Glomerular visceral epithelial cell (primary cell): ENCODE measurements at regions not wholly inside any gene's neighbourhood (a gene's known extent, or its start where the extent isn't known, plus 50 kb on each side); places are given as distances from the start of the nearest gene placed in this dataset.
A peak's percentile ranks its signal among the peaks of the same experiment; 100 is the strongest.

Experiments used
- DNase-seq: peaks from one replicate; pipeline ENCODE4 v3.0.0-alpha.2; 2016; ENCODE audit errors: extremely low spot score

DNA sequence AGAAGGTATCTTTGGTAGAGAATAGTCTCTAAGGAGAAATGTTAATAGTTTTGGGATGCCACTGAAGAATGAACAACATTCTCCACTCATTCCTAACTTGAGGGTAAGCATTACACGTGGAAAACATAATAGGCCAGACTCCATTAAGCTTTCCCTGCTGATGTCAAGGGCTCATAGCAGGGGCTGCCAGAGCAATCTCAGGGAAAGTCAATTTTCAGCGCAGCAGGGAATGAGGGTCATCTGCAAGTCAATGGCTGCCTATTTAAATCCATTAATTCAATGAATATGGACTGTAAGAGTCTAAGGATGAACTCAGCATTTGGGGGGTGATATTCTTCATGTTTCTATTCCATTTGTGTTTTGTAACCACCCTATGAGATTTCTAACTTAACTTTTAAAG lies 144.2 kb upstream of the ARL4C start:
- no peak for DNase-seq

DNA sequence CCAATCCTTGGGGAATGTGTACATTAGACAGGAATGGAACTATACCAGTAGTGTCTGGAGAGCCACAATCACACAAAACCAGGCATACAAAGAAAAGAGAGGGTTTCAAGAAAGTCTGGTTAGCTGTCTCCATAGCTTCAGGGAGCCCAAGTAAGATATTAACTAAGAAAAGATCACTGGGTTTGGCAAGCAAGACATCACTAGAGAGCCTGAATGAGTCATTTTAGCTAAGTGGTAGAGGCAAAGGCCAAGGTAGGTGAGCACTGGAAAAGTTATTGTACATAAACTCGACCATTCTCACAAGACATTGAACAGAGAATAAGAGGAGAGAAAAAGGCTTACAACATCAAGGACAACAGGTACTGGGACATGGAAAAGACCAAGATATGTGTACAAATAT lies 143.8 kb upstream of the ARL4C start:
- DNase-seq, result peak; percentile 56

DNA sequence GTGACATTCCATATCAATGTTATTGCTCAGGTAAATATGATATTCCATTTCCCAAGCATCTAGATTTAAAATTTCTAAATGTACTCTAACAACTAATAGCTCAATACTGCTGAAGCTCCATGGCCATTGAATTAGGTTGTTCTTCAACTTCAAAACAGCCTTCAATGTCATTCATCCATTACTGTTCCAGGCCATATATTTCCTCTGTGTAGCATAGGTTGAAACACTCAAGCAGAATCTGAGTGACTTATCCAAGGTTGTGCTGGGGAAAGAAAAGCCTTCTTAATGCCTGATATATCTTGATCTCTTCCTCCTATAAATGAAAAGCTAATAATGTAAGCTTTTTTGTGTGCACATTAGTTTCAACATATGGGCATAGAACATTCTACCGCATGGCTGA lies 142.1 kb upstream of the ARL4C start:
- no peak for DNase-seq

DNA sequence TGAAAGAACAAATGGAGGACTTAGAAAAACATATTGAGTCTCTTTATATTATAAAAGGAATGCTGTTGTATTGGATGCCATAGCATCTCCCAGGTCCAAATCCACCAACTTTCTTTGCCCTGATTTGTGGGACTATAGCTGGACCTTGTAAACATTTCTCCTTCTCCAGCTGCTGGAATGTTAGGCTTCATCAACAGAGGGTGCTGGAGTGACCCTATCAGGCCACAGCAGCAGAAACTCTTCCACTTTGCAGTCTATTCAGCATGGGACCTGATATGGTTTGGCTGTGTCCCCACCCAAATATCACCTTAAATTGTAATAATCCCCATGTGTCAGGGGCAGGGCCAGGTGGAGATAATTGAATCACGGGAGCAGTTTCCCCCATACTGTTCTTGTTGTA lies 138.4 kb upstream of the ARL4C start:
- no peak for DNase-seq

DNA sequence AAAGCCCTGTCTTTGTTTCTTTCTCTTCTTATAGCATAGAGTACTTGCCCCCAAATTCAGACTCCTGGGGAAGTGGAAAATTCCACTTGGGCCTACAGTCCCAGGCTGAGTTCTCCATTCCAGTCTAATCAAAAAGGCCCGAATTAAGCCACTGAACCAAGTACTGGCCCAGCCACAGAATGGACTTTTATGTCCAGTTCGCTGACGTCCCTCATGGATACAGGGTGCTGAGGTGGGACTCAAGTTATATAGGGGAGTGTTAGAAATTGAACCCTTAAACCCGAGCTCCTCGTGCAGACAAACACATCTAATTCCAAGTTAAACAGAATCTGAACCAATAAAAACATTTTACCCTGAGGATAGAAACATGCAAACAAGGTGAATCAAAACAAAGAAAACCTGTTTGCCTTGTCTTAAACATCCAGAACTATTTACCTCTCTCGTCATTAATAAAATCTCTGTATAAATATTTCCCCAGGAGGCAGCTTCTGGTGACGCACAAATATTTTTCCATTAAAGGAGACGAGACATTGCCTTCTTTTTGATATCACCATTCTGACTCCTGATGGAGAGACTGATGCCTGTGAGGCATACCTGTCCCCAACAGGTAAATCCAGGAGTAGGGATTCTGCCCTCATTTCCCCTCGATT lies 136.8 kb upstream of the ARL4C start:
- DNase-seq, result no peak

DNA sequence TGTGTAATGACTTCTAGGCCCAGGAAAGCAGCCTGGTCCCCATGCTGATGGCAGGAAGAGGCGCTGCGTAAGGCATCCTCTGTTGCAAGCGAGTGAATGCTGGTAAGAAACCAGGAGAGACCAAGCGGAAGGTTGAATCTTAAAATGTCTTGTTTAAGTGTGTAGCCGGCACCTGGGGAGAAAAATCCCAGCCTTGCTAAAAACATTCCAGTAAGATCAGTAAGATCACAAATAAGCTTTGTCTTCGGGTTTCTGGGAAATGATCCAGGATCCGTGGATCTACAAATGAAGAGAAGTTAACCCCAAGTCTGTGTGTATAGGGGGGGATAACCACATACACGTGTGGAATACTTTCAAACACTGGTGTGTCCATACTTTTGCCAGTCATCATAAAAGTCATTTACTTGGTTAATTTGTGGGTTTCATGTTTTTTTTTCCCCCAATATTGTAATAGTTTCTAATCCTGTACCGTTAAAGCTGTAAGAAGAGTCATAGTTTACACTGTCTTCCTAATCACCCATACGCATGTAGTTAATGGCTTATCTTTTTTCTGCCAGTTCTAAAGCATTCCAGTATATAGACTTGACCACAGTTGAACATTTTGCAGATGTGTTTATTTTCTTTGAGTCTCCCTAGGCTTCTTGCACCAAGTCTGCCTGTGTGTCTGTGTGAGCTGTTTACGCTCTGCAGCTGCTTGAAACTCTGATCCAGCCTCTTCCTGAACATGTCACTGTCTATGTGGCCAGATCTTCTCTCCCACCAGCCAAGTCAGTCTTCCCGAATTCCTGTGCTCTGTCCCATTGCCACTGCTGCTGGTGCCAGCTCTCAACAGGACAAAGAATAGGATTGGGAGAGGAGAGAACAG lies 135.9 kb upstream of the ARL4C start:
- DNase-seq, result peak; percentile 59

DNA sequence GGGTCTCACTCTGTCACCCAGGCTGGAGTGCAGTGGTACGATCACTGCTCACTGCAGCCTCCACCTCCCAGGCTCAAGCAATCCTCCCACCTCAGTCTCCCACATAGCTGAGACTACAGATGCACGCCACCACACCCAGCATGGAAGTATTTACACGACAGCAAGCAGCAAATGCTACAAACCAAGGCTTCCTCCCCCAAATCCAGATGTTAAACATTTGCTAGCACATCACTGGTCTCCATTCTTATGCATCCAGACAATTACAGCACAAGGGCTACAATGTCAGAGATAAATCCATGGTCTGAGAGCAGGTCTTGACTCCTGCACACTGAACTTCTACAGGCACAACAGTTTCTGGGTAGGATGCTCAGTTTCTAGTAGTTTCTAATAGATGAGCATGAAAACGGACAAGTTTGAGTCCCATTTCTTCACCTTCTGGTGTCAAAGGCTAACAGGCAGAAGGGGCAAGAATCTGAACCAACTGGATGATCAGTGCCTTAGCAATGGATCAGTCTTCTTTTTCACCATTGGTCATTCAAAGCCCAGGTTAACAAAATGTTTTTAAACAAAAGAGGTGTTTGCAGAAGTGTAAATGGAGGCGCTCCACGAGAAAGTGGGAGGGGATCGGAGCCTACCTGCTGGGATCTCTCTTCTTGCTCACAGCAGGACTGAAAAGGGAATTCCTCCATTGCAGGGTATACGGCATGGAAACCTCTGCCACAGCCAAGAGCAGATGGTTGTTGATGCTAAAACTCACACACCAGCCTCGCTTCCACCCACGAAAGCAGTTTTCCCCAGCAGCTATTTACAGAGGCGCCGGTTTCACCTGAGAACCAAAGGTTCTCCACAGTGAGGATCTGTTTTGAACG lies 135.0 kb upstream of the ARL4C start:
- no peak for DNase-seq

DNA sequence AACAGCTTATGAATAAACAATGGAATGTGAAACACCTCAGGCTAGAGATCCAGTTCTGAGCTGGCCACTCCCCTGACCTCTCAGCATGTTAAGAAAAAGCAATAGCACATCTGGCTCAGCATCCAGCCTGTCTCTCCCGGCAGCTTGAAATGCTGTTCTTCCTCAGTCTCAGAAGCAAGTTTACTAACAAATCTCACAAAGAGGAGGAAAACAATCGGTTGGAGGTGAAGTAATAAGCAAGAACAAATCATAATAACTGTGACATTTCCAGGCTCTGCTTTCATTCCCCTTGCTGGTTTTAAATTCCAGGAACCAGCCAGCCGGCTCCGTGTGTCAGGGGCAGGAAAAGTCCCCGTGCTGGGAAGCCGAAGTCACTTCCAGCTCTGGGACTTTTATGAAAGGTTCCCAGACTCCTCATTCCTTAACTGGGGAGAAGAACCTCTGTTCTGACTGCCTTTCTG lies 133.9 kb upstream of the ARL4C start:
- DNase-seq, result peak; percentile 31

DNA sequence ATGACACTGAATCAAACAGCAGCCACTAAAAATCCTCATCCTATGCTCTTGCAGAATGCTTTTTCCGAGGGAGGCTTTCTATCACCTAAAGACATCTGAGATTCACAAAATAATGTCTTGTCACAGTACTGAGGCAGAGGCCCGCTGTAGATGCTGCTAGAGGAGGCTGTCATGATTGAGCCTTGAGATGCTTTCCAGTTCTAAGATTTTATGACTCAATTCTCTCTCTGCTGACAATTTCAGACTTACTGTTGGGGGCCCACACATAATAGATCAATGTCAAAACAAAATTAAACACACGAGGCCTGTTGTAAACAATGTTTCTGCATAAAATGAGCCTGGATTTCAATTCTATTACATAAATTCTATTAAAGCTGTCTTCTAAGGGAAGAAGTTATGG lies 132.7 kb upstream of the ARL4C start:
- no peak for DNase-seq

DNA sequence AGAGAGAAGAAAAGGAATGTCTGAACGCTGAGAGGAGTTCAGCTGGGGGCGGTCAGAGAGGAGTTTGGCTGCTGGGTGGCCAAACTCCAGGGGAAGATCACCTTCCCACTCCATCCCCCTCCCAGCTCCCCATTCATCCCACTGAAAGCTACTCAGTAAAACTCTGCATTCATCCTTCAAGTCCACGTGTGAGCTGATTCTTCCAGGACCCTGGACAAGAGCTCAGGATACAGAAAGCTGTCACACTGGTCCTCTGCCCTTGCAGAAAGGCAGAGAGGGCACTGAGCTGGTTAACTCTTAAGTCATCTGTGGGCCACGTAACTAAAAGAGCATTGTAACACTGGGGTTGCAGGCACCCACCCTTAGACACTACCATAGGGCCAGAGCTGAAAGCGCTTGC lies 132.1 kb upstream of the ARL4C start:
- no peak for DNase-seq

DNA sequence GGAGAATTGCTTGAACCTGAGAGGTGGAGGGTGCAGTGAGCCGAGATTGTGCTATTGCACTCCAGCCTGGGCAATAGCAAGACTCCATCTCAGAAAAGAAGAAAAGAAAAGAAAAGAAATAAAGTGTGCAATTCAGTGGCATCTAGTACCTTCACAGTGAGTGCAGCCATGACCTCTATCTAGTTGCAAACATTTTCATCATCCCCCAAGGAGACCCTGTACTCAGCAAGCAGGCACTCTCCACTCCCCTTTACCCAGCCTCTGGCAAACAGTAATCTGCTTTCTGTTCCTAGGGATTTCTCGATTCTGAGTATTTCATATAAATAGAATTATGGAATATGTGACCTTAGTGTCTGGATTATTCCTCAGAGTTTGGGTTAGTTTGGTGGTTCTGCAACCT lies 130.4 kb upstream of the ARL4C start:
- DNase-seq, result no peak

DNA sequence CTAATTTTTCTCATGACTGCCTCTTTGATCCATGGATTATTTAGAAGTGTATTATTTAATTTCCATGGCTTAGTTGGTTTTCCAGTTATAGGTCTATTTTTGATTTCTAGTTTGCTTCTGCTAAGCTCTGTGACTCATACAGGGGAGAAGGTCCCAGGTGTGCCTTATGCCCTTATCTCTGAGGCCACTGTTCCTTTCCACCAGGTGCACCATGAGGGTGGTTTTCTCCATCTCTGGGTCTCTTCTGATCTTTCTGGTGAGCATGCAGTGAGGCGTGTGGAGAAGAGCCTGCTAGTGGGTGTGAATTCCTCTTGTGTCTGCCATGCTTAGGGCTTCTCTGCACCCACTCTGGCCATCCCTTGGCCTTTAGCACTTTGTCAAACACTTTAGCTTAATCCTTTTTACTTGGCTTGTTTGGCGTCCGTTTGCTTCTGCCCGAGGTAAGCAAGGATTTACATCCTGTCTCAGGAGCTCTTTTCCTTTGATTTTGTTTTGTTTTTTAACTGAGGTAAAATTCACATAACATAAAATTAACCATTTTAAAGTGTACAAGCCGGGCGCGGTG lies 129.8 kb upstream of the ARL4C start:
- DNase-seq, result no peak

DNA sequence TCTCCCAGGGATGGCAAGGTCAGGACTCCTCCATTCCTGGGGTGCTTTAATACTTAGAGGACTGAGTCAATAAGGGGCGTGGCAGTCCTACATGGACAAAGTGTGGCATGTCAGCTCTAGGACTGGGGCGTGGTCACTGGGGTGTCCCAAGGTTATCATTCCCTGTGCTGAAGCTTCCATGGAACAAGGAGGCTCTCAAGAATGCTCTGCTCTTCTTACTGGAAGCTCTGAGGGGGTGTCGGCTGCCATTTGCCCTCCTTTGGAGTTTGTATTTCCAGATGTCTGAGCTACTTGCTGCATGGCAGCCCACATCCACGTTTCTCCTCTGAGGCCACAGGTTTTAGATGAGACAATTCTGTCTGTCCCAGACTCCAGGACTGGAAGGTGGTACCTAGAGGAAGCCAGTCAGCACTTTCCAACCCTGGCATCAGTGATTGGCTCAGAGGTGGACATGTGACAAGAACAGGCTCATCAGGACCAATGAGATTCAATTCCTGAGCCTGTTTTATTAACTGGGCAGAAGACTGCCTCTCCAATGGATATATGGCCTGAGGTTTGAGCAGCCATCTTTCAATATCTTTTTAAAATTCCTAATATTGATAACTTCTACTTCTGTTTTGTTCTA lies 128.9 kb upstream of the ARL4C start:
- no peak for DNase-seq

DNA sequence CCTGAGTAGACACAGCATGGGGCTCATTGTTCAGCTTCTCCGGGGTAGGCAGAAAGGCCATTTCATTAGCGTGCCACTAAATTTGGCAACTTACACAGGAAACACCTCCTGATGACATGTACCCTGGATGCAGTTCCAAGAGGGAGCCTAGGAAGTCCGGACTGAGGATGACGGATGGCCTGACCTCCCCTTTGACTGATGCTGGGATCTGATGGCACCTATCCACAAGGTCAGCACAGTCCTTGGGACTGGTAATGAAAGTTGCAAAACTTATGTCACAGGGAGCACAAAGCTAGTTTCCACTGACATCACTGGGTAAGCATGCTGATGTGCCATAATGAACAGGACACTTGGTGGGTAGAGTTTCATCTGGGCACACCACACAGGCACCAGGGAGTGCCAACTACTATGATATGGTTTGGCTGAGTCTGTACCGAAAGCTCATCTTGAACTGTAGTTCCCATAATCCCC lies 126.7 kb upstream of the ARL4C start:
- DNase-seq, result no peak

DNA sequence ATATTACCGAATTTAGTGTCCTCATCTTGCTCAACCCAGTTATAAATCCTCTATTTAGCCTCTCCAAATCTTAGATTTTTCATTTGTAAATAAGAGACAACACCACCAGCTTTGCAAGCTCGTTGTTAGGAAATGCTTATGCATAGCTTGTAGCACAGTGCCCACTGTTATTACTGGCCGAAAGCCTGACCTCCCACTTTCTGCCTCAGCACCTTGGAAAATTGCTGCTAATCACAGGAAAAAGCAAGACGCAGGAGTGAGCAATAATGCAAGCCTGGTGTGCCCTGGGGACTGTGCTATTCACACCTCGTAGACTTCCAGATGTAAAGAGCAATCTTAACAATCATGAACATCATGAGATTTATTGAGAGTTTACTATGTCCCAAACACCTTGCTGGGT lies 124.2 kb upstream of the ARL4C start:
- no peak for DNase-seq

DNA sequence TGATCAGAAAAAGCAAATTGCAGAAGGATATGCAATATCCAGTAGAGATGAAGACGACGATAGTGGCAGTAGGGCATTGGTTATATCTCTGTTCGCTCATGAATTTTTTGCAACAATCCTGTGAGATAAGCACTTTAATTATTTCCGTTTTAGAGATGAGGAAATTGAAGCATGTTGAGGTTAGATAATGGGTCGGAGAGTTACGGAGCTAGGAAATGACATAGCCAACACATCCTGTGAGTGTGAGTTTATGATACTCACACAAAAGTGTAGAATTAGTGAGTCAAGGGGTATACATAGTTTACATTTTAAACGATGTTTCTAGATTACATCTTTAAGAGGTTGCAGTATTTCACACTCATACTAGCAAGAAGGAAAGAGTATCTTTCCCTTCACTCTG lies 123.1 kb upstream of the ARL4C start:
- DNase-seq, result no peak

DNA sequence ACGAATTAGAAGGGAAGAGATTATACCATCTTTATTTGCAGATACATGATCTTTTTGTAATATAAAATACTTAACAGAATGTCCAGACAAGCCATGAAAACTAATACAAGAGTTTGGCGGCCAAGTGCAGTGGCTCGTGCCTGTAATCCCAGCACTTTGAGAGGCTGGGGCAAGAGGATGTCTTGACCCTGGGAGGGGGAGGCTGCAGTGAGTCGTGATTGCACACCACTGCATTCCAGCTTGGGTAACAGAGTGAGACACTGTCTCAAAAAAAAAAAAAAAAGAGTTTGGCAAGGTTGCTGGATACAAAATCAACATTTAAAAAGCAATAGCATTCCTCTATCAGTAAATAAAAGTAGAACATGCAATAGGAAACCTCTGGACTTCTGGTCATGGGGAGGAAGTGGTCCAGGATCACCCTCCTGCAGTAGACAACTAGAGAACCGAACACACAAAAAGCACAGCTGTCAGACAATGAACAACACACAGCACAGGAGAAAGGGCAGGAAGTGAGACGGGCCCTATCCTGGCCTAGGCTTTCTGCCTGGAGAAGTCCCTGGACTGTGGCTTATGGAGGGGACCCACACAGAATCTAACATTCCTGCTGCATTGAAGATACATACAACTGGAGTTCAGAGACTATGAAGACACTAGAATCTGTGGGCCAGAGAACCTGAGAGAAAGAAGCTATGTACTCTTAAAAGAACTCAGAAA lies 118.9 kb upstream of the ARL4C start:
- DNase-seq, result no peak

DNA sequence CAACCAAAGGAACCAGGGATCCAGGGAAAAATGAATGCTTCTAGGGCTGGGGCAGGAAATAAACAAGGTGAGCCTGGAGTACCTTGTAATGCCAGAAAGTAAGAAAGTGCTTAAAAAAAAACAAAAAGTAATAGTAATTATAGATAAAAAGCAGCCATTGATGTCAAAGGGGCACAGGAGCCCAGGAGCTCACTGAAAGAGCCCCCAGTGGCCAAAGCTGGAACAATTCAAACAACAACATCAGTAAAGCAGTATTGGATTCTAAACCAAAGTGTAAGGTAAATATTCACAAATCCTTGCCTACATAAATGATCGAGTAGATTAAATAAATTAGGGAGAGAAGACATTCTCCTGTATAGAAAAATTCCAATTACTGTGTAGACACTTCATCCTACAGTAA lies 114.3 kb upstream of the ARL4C start:
- DNase-seq, result no peak

DNA sequence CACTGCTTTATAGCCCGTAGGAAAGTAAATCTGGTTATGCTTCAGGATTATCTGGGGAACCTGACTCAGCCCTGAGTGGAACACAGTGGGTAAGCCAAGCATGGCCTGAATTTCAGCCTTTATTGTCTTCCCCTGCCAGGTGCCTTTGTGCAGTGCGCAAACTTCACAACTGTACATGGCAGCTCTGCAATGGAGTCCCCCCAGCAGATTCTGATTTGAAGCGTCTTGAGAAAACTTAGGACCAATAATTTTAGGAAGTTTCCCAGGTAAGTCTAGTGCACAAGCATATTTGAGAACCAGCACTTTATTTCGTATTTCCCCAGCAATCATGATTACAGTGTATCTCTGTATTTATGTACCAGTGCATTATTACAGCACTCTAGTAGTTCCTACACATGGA lies 112.1 kb upstream of the ARL4C start:
- no peak for DNase-seq

DNA sequence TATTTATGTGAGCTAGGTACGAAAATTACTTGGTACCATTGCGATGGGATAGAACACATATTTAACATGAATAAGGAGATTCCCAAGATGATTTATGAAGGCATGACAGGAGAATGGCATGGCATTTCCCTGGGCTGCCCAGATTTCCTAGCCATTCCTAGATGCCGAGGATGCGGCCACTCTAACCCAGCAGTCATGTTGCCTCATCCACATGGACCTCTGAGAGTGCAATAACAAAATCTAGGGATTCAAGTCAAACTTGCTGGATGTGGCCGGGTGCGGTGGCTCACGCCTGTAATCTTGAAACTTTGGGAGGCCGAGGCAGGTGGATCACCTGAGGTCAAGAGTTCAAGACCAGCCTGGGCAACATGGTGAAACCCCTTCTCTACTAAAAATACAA lies 110.8 kb upstream of the ARL4C start:
- DNase-seq, result no peak

DNA sequence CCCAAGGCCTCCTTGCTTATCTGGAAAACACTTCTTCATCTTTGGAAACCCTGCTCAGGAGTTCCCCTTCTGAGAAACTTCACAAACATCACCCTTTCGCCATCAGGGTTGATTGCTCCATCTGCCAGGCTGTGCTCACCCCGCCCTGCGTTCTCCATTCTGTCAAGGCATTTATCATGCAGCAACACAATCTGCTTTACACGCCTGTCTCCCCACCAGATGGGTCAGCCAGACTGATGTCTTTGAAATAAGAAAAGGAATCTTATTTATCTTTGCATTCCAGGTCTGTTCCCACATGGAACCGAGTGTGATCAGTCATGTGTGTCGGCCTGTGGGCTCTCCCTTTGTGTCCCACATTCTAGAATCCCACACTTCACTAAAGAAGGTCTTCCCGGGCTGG lies 110.0 kb upstream of the ARL4C start:
- DNase-seq, result peak; percentile 82
